HFFc6 (cell line): ENCODE measurements at regions not wholly inside any gene's neighbourhood (a gene's known extent, or its start where the extent isn't known, plus 50 kb on each side); places are given as distances from the start of the nearest gene placed in this dataset.

ENCODE experiments used
- DNase-seq: peaks from one replicate; pipeline ENCODE4 v3.0.0-alpha.2; 2018
- H3K27ac Mint-ChIP-seq: 2 replicates; pipeline ENCODE4 v1.8.0; 2020; ENCODE audit warnings: mild to moderate bottlenecking, mixed read lengths
- H3K27me3 Mint-ChIP-seq: 2 replicates; pipeline ENCODE4 v1.8.0; 2021; ENCODE audit warnings: mild to moderate bottlenecking, moderate library complexity, mixed read lengths; ENCODE audit not compliant: insufficient read depth
- H3K36me3 Mint-ChIP-seq: 2 replicates; pipeline ENCODE4 v1.8.0; 2021; ENCODE audit warnings: low read depth, mixed read lengths
- H3K4me1 Mint-ChIP-seq: 2 replicates; pipeline ENCODE4 v1.8.0; 2020; ENCODE audit warnings: low read depth, mixed read lengths
- H3K4me3 Mint-ChIP-seq: 2 replicates; pipeline ENCODE4 v1.8.0; 2020; ENCODE audit warnings: mild to moderate bottlenecking, moderate library complexity, mixed read lengths
- H3K9me3 Mint-ChIP-seq: 2 replicates; pipeline ENCODE4 v1.8.0; 2020; ENCODE audit warnings: mild to moderate bottlenecking, mixed read lengths
- TF ChIP-seq, protein P1 (sequence below): fragments of 200-600 bp; sonication (generic); IDR thresholded peaks from 2 replicates; pipeline ENCODE4 v1.5.0; 2021; ENCODE audit warnings: antibody characterized with exemption, mild to moderate bottlenecking

DNA sequence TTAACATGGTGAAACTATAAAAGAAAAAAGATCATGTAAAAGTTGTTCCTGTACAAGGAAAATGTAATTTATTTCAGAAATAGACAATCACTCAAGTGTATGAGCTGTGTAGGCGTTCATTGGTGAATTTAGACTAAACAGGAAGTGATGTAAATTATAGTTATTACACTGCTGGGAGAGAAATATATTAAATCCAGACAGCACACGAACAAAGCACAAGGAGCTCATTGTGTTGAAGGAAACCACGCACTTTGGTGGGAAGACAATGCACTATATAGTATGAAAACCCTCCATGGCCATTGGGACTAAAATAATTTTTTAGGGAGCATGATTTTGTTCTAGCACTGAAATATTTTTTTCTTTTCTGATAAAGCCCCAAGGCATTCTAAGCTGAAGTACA, 450.5 kb downstream of the KLF12 start:
- Mint-ChIP-seq H3K4me3 (no peak overlapping the region), H3K27ac (no peak overlapping the region), H3K9me3 (no peaks in the 10 kb centered on the region), H3K36me3 (peaks cover 17% of the 10 kb centered on the region), H3K27me3 (no peaks in the 10 kb centered on the region), H3K4me1 (no peaks in the 10 kb centered on the region)
- no peak for DNase-seq
- TF ChIP-seq, protein P1, sequence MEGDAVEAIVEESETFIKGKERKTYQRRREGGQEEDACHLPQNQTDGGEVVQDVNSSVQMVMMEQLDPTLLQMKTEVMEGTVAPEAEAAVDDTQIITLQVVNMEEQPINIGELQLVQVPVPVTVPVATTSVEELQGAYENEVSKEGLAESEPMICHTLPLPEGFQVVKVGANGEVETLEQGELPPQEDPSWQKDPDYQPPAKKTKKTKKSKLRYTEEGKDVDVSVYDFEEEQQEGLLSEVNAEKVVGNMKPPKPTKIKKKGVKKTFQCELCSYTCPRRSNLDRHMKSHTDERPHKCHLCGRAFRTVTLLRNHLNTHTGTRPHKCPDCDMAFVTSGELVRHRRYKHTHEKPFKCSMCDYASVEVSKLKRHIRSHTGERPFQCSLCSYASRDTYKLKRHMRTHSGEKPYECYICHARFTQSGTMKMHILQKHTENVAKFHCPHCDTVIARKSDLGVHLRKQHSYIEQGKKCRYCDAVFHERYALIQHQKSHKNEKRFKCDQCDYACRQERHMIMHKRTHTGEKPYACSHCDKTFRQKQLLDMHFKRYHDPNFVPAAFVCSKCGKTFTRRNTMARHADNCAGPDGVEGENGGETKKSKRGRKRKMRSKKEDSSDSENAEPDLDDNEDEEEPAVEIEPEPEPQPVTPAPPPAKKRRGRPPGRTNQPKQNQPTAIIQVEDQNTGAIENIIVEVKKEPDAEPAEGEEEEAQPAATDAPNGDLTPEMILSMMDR: no peak

DNA sequence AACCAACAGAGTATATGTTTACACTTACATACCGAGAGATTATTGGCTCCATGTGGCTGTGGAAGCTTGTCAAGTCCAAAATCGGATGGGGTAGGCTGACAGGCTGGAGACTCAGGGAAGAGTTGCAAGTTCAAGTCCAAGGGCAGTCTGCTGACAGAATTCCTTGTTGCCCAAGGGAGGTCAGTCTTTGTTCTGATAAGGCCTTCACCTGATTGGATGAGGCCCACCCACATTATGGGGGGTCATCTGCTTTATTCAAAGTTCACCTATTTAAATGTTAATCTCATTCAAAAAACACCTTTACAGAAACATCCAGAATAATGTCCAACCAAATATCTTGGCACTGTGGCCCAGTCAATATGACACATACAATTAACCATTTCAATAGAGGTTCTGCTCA, 452.4 kb downstream of the KLF12 start:
- Mint-ChIP-seq H3K4me3 (no peak overlapping the region), H3K27me3 (no peaks in the 10 kb centered on the region), H3K9me3 (no peaks in the 10 kb centered on the region), H3K4me1 (peaks cover 11% of the 10 kb centered on the region), H3K36me3 (peaks cover 17% of the 10 kb centered on the region), H3K27ac (no peak overlapping the region)
- no peak for DNase-seq
- TF ChIP-seq, protein P1: no peak

DNA sequence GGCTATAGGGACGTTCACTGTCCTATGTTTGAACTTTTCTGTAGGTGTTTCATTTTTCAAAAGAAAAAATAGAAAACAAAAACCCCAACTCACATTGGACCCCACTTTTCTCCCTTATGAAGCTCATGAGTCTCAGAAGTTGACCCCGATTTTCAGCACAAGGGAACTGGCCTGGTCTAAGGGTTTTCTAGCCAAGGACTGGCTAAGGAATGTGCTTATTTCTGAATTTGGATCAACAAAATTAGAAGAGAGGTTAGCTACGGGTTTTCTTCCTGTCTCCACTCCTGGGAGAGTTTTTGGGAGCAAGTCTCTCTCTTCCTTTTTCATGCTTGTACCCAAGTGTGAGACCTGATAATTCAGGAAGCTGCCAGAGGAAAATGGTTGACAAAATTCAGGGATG, 453.2 kb downstream of the KLF12 start:
- H3K4me1 Mint-ChIP-seq: peaks cover 14% of the 10 kb centered on the region

DNA sequence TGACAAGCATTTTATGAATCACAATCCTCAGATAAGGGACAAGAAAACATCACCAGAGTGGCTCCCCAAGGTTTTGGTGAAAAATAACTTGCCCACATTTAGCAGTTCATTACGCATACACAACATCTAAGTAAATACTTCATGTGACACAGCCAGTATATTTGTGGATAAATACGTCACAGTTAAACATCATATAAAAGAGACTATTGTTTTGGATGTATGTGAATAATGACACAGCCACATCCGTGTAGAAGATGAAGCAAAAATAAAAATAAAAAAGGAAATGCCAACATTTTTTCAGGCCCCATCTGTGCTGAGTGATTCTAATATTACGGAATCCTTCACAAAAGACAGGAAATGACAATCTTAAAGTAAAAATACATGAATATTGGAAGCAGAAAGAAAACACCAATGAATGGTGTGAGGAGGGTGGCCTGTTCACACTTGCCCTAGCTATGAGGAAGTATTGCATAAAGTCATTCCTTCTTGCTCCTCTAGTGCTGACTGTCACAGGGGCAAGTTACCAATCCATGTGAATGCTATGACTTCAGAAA, 457.1 kb downstream of the KLF12 start:
- TF ChIP-seq, protein P1: no peak
- peaks cover 9% of the 10 kb centered on the region; the same call in 1 of the 2 replicates for H3K36me3 Mint-ChIP-seq
- peak; percentile 7 for DNase-seq
- no peaks in the 10 kb centered on the region for H3K27me3 Mint-ChIP-seq
- H3K4me3 Mint-ChIP-seq: no peak overlapping the region
- peak overlapping the region; percentile 65 for H3K27ac Mint-ChIP-seq
- no peaks in the 10 kb centered on the region for H3K9me3 Mint-ChIP-seq
- peaks cover 25% of the 10 kb centered on the region for H3K4me1 Mint-ChIP-seq

More for the DNA sequence above, 453.2 kb downstream of the KLF12 start:
- DNase-seq: no peak
- H3K27ac Mint-ChIP-seq: no peak overlapping the region
- peaks cover 17% of the 10 kb centered on the region for H3K36me3 Mint-ChIP-seq
- no peaks in the 10 kb centered on the region for H3K9me3 Mint-ChIP-seq
- H3K27me3 Mint-ChIP-seq: no peaks in the 10 kb centered on the region
- no peak overlapping the region for H3K4me3 Mint-ChIP-seq
- TF ChIP-seq, protein P1: no peak

DNA sequence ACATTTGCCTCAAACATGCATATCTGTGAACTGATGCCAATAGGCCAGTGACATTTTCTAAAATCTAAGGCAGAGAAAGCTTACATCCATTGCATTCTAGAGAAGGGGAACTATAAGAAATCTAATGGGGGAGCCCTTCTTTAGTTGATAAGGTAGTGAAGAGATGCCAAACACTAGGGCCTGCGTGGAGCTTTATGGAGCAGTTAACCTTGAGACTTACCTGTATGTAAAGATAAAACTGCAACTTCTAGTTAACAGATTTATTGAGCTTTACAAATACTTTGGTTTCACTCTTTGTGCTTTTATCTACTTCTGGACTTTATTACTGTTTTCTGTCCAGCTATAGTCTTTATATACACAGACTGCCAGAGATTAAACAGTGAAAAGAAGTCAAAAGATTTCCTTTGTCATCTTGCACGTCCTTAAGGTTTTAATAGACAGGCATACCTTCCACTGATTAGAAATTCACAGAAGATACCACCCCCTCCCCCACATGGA, 457.6 kb downstream of the KLF12 start:
- Mint-ChIP-seq H3K27me3 (no peaks in the 10 kb centered on the region), H3K4me3 (no peak overlapping the region), H3K4me1 (peaks cover 30% of the 10 kb centered on the region), H3K9me3 (no peaks in the 10 kb centered on the region), H3K27ac (peak overlapping the region; percentile 65; the same call in 1 of the 2 replicates), H3K36me3 (peaks cover 4% of the 10 kb centered on the region; the same call in 1 of the 2 replicates)
- TF ChIP-seq, protein P1: no peak
- DNase-seq: no peak
